ENCODE measurements at regions not wholly inside any gene's neighbourhood (a gene's known extent, or its start where the extent isn't known, plus 50 kb on each side); places are given as distances from the start of the nearest gene placed in this dataset.

- no peak for TF ChIP-seq CHD2 (IDR thresholded peaks at IDR 0.05; ENCODE audit: low read length, partially characterized antibody)
- no peak for TF ChIP-seq POLR2A (IDR thresholded peaks at IDR 0.05; ENCODE audit: low read length)
- no peak for TF ChIP-seq CTCF (IDR thresholded peaks at IDR 0.05)
- TF ChIP-seq RNF2 (IDR thresholded peaks at IDR 0.05; ENCODE audit: borderline replicate concordance, low read depth): no peak
- no peak for TF ChIP-seq EP300 (IDR thresholded peaks at IDR 0.05)
- no peak for TF ChIP-seq REST (IDR thresholded peaks at IDR 0.05)
- no peak for TF ChIP-seq EHF (CRISPR knock-in tag; IDR thresholded peaks at IDR 0.05)
- no peak for TF ChIP-seq FOSL2 (IDR thresholded peaks at IDR 0.05)
- no peak for TF ChIP-seq FOSL2 (CRISPR knock-in tag; IDR thresholded peaks at IDR 0.05)
- TF ChIP-seq KDM1A (IDR thresholded peaks at IDR 0.05; ENCODE audit: low read depth): no peak
- no peak for TF ChIP-seq MAZ (IDR thresholded peaks at IDR 0.05; ENCODE audit: borderline replicate concordance, low read depth, low read length)
- no peak for TF ChIP-seq HOXA7 (CRISPR knock-in tag; IDR thresholded peaks at IDR 0.05)
These were observed 166.0 kb downstream of the ARRDC4 start for GRCh38 chr15:98126326-98127085.

All from A549 (cell line).